ENCODE measurements at regions not wholly inside any gene's neighbourhood (a gene's known extent, or its start where the extent isn't known, plus 50 kb on each side); places are given as distances from the start of the nearest gene placed in this dataset.

GRCh38 chr3:25266677-25267076, 161.4 kb upstream of the RARB start:
- Histone ChIP-seq H3K9me3 (no peaks in the 10 kb centered on the region), H3K27ac (no peak overlapping the region), H3K4me3 (no peak overlapping the region), H3K4me1 (no peaks in the 10 kb centered on the region), H3K27me3 (no peaks in the 10 kb centered on the region), H3K36me3 (ENCODE audit: low read depth, missing control alignments) (no peaks in the 10 kb centered on the region)
- no peak for DNase-seq
- TF ChIP-seq, protein P1, sequence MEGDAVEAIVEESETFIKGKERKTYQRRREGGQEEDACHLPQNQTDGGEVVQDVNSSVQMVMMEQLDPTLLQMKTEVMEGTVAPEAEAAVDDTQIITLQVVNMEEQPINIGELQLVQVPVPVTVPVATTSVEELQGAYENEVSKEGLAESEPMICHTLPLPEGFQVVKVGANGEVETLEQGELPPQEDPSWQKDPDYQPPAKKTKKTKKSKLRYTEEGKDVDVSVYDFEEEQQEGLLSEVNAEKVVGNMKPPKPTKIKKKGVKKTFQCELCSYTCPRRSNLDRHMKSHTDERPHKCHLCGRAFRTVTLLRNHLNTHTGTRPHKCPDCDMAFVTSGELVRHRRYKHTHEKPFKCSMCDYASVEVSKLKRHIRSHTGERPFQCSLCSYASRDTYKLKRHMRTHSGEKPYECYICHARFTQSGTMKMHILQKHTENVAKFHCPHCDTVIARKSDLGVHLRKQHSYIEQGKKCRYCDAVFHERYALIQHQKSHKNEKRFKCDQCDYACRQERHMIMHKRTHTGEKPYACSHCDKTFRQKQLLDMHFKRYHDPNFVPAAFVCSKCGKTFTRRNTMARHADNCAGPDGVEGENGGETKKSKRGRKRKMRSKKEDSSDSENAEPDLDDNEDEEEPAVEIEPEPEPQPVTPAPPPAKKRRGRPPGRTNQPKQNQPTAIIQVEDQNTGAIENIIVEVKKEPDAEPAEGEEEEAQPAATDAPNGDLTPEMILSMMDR (IDR thresholded peaks at IDR 0.05): no peak
- no peak for TF ChIP-seq POLR2A (IDR thresholded peaks at IDR 0.05)
- intact Hi-C loops (cut with DNase I; ENCODE audit: low total_unique reads): no loop called here
- 76 to 100% methylated on average over 1 of the region's 1 CpG for WGBS, 2 donors

GRCh38 chr3:25272090-25272489, 156.0 kb upstream of the RARB start:
- 87% methylated on average over 3 of the region's 3 CpGs for WGBS, 2 donors
- no peaks in the 10 kb centered on the region for H3K27me3 ChIP-seq
- TF ChIP-seq, protein P1 (IDR thresholded peaks at IDR 0.05): no peak
- no peak for TF ChIP-seq POLR2A (IDR thresholded peaks at IDR 0.05)
- H3K4me1 ChIP-seq: no peaks in the 10 kb centered on the region
- no peak overlapping the region for H3K4me3 ChIP-seq
- no peaks in the 10 kb centered on the region for H3K36me3 ChIP-seq (ENCODE audit: low read depth, missing control alignments)
- no peak for DNase-seq
- H3K27ac ChIP-seq: no peak overlapping the region
- intact Hi-C loops (cut with DNase I; ENCODE audit: low total_unique reads): no loop called here
- no peaks in the 10 kb centered on the region for H3K9me3 ChIP-seq

GRCh38 chr3:25273582-25274171, 154.4 kb upstream of the RARB start:
- 90 to 92% methylated on average over 3 of the region's 3 CpGs for WGBS, 2 donors
- no peak for TF ChIP-seq POLR2A (IDR thresholded peaks at IDR 0.05)
- TF ChIP-seq, protein P1 (IDR thresholded peaks at IDR 0.05): no peak
- DNase-seq: no peak
- H3K9me3 ChIP-seq: no peaks in the 10 kb centered on the region
- no peaks in the 10 kb centered on the region for H3K4me1 ChIP-seq
- H3K36me3 ChIP-seq (ENCODE audit: low read depth, missing control alignments): no peaks in the 10 kb centered on the region
- intact Hi-C loops (cut with DNase I; ENCODE audit: low total_unique reads): no loop called here
- no peak overlapping the region for H3K27ac ChIP-seq
- H3K4me3 ChIP-seq: no peak overlapping the region
- no peaks in the 10 kb centered on the region for H3K27me3 ChIP-seq

GRCh38 chr3:25277503-25277902, 150.6 kb upstream of the RARB start:
- Histone ChIP-seq H3K27me3 (no peaks in the 10 kb centered on the region), H3K27ac (no peak overlapping the region), H3K4me3 (no peak overlapping the region), H3K4me1 (no peaks in the 10 kb centered on the region), H3K36me3 (ENCODE audit: low read depth, missing control alignments) (no peaks in the 10 kb centered on the region), H3K9me3 (no peaks in the 10 kb centered on the region)
- intact Hi-C loops (cut with DNase I; ENCODE audit: low total_unique reads): no loop called here
- DNase-seq: no peak
- no peak for TF ChIP-seq POLR2A (IDR thresholded peaks at IDR 0.05)
- TF ChIP-seq, protein P1 (IDR thresholded peaks at IDR 0.05): no peak

DNA sequence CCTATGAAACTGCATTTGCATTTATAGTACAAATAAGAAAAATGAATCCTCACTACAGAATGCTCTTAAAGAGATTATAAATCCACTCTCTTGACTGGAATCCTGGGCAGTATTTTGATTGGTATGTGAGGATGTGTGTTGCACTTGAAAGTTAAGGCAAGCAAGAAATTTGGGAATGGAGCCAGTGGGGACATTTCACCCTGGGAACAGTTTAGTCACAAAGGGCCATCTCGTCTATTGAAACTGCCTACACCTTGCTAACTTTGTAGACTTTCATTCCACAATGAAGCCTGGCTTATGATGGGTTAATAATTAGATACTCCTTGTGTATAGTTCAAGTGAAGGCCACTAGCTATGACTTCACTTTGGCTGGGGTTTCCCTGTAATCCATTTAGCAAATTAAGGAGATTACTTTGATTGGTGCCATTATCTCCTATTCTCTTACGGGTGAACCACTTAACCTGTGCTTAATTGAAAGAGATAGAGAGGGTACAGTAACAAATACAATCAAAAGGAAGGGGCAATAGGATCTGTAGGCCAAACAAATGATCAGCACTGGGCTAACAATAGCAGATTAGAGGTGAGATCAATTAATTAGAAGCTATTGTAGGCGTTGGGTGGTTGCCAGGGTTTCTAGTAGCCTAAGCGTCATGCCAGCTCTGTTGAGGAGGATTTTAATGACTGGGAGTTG, 146.9 kb upstream of the RARB start:
- TF ChIP-seq, protein P1 (IDR thresholded peaks at IDR 0.05): no peak
- TF ChIP-seq POLR2A (IDR thresholded peaks at IDR 0.05): no peak
- H3K27me3 ChIP-seq: no peaks in the 10 kb centered on the region
- H3K36me3 ChIP-seq (ENCODE audit: low read depth, missing control alignments): no peaks in the 10 kb centered on the region
- no peak for DNase-seq
- 76 to 83% methylated on average over 4 of the region's 4 CpGs for WGBS, 2 donors
- intact Hi-C loops (cut with DNase I; ENCODE audit: low total_unique reads): no loop called here
- no peaks in the 10 kb centered on the region for H3K4me1 ChIP-seq
- H3K4me3 ChIP-seq: no peak overlapping the region
- no peaks in the 10 kb centered on the region for H3K9me3 ChIP-seq
- H3K27ac ChIP-seq: no peak overlapping the region

All from testis (tissue), 2 donors.